Effector memory CD4-positive, alpha-beta T cell (primary cell): ENCODE measurements at regions not wholly inside any gene's neighbourhood (a gene's known extent, or its start where the extent isn't known, plus 50 kb on each side); places are given as distances from the start of the nearest gene placed in this dataset.
A peak's percentile ranks its signal among the peaks of the same experiment; 100 is the strongest.
"Not testable (repeated sequence)": the region's sequence is repeated elsewhere in the genome, so short reads cannot be mapped to it uniquely, and the experiment has no call there.

Experiments used
- DNase-seq, 3 donors: peaks; one replicate each; pipeline ENCODE4 v3.0.0-alpha.2; 2020
- H3K27ac ChIP-seq: 2 replicates; pipeline ENCODE4 v1.7.0; 2013; ENCODE audit warnings: mild to moderate bottlenecking, low read length, moderate library complexity; ENCODE audit not compliant: insufficient read depth, poor library complexity, severe bottlenecking
- H3K27me3 ChIP-seq: replicated peaks from 2 replicates; pipeline ENCODE4 v1.7.0; 2013; ENCODE audit warnings: mild to moderate bottlenecking, low read length; ENCODE audit not compliant: insufficient read depth, control insufficient read depth, poor library complexity, severe bottlenecking
- H3K36me3 ChIP-seq: 2 replicates; pipeline ENCODE4 v1.7.0; 2013; ENCODE audit warnings: mild to moderate bottlenecking, low read length, moderate library complexity; ENCODE audit not compliant: control insufficient read depth, insufficient read depth
- H3K4me1 ChIP-seq: 2 replicates; pipeline ENCODE4 v1.7.0; 2013; ENCODE audit warnings: low read length, mild to moderate bottlenecking; ENCODE audit not compliant: control insufficient read depth, insufficient read depth, poor library complexity, severe bottlenecking
- H3K4me3 ChIP-seq: 2 replicates; pipeline ENCODE4 v1.7.0; 2013; ENCODE audit warnings: low read length, low read depth, mild to moderate bottlenecking; ENCODE audit not compliant: insufficient read depth, poor library complexity, severe bottlenecking
- H3K9me3 ChIP-seq: 2 replicates; pipeline ENCODE4 v1.7.0; 2013; ENCODE audit warnings: mild to moderate bottlenecking, low read length, moderate library complexity; ENCODE audit not compliant: control insufficient read depth

- H3K9me3 ChIP-seq: no peaks in the 10 kb centered on the region
- no peaks in the 10 kb centered on the region for H3K27me3 ChIP-seq
- H3K4me3 ChIP-seq: no peak overlapping the region
- no peak for DNase-seq
- no peak overlapping the region for H3K27ac ChIP-seq
- no peaks in the 10 kb centered on the region for H3K36me3 ChIP-seq
- no peaks in the 10 kb centered on the region for H3K4me1 ChIP-seq
Measured at GRCh38 chr5:152046361-152046760, 121.7 kb upstream of the GLRA1 start.

- not testable (repeated sequence) for H3K4me3 ChIP-seq, H3K4me1 ChIP-seq, H3K36me3 ChIP-seq, H3K9me3 ChIP-seq, DNase-seq, H3K27ac ChIP-seq, H3K27me3 ChIP-seq
Measured at GRCh38 chr5:152038856-152039255, 114.2 kb upstream of the GLRA1 start.

- H3K27ac ChIP-seq: peak overlapping the region; percentile 25
- not testable (repeated sequence) for H3K27me3 ChIP-seq, H3K36me3 ChIP-seq, H3K4me3 ChIP-seq
- peaks cover 11% of the 10 kb centered on the region for H3K9me3 ChIP-seq
- peak; percentile 2 to 36 (median 28) for DNase-seq
- H3K4me1 ChIP-seq: peaks cover 16% of the 10 kb centered on the region
Measured at GRCh38 chr5:152026328-152027024, 101.8 kb upstream of the GLRA1 start.

GRCh38 chr5:152016421-152016820 is 91.8 kb upstream of the GLRA1 start:
- H3K4me1 ChIP-seq: no peaks in the 10 kb centered on the region
- H3K4me3 ChIP-seq: no peak overlapping the region
- DNase-seq: no peak
- no peaks in the 10 kb centered on the region for H3K36me3 ChIP-seq
- H3K9me3 ChIP-seq: no peaks in the 10 kb centered on the region
- H3K27ac ChIP-seq: no peak overlapping the region
- no peaks in the 10 kb centered on the region for H3K27me3 ChIP-seq

GRCh38 chr5:152007653-152008335 is 83.1 kb upstream of the GLRA1 start:
- no peaks in the 10 kb centered on the region for H3K36me3 ChIP-seq
- H3K27me3 ChIP-seq: no peaks in the 10 kb centered on the region
- H3K9me3 ChIP-seq: no peaks in the 10 kb centered on the region
- H3K4me3 ChIP-seq: no peak overlapping the region
- no peak overlapping the region for H3K27ac ChIP-seq
- no peak for DNase-seq
- no peaks in the 10 kb centered on the region for H3K4me1 ChIP-seq

- H3K27ac ChIP-seq: no peak overlapping the region
- H3K4me3 ChIP-seq: no peak overlapping the region
- H3K9me3 ChIP-seq: peaks cover 2% of the 10 kb centered on the region
- no peaks in the 10 kb centered on the region for H3K4me1 ChIP-seq
- H3K27me3 ChIP-seq: no peaks in the 10 kb centered on the region
- DNase-seq: no peak
- no peaks in the 10 kb centered on the region for H3K36me3 ChIP-seq
Measured at GRCh38 chr5:152004095-152004494, 79.4 kb upstream of the GLRA1 start.
